SK-N-SH (cell line): ENCODE measurements at regions not wholly inside any gene's neighbourhood (a gene's known extent, or its start where the extent isn't known, plus 50 kb on each side); places are given as distances from the start of the nearest gene placed in this dataset.

Source experiments
- CHD2 ChIP-seq: fragments of 150-350 bp; IDR thresholded peaks from 2 replicates; pipeline ENCODE4 v1.6.1; 2018; ENCODE audit warnings: low read length; ENCODE audit not compliant: partially characterized antibody
- CTCF ChIP-seq: fragments of 200-600 bp; sonication (generic); IDR thresholded peaks from 2 replicates; pipeline ENCODE4 v1.6.1; 2017; ENCODE audit warnings: antibody characterized with exemption, mild to moderate bottlenecking, moderate library complexity
- ELF1 ChIP-seq: IDR thresholded peaks from 2 replicates; pipeline ENCODE4 v1.4.0; 2012
- FOSL2 ChIP-seq: IDR thresholded peaks from 2 replicates; pipeline ENCODE4 v1.4.0; 2012; ENCODE audit warnings: low read depth, mild to moderate bottlenecking, moderate library complexity, borderline replicate concordance
- GABPA ChIP-seq: IDR thresholded peaks from 2 replicates; pipeline ENCODE4 v1.4.0; 2012; ENCODE audit warnings: low read depth, mild to moderate bottlenecking
- JUND ChIP-seq: IDR thresholded peaks from 2 replicates; pipeline ENCODE4 v1.4.0; 2012
- MAX ChIP-seq: IDR thresholded peaks from 2 replicates; pipeline ENCODE4 v1.4.0; 2012; ENCODE audit warnings: low read depth
- NFIC ChIP-seq: IDR thresholded peaks from 2 replicates; pipeline ENCODE4 v1.4.0; 2012; ENCODE audit warnings: borderline replicate concordance
- NRF1 ChIP-seq: IDR thresholded peaks from 2 replicates; pipeline ENCODE4 v1.6.1; 2012; ENCODE audit warnings: low read depth, mild to moderate bottlenecking, low read length
- RAD21 ChIP-seq: IDR thresholded peaks from 2 replicates; pipeline ENCODE4 v1.6.1; 2012; ENCODE audit warnings: mild to moderate bottlenecking, low read length
- RCOR1 ChIP-seq: fragments of 150-350 bp; IDR thresholded peaks from 2 replicates; pipeline ENCODE4 v1.6.1; 2017; ENCODE audit warnings: antibody characterized with exemption, low read length
- REST ChIP-seq: IDR thresholded peaks from 2 replicates; pipeline ENCODE4 v1.6.1; 2012; ENCODE audit warnings: mild to moderate bottlenecking, low read depth, low read length, moderate library complexity
- TEAD4 ChIP-seq: IDR thresholded peaks from 2 replicates; pipeline ENCODE4 v1.4.0; 2012; ENCODE audit warnings: mild to moderate bottlenecking, borderline replicate concordance; ENCODE audit not compliant: insufficient read depth
- USF2 ChIP-seq: fragments of 150-350 bp; IDR thresholded peaks from 2 replicates; pipeline ENCODE4 v1.6.1; 2017; ENCODE audit warnings: antibody characterized with exemption, low read length, low read depth, borderline replicate concordance

GRCh38 chr12:38538319-38538718, 221.7 kb downstream of the ALG10B start:
- TF ChIP-seq REST (no peak), ELF1 (no peak), GABPA (no peak), CTCF (no peak), USF2 (no peak), TEAD4 (no peak), NRF1 (no peak), RAD21 (no peak), JUND (no peak), NFIC (no peak), CHD2 (no peak), RCOR1 (no peak), FOSL2 (no peak), MAX (no peak)
